PC-3 (cell line): ENCODE measurements at regions not wholly inside any gene's neighbourhood (a gene's known extent, or its start where the extent isn't known, plus 50 kb on each side); places are given as distances from the start of the nearest gene placed in this dataset.
"Not testable (repeated sequence)": the region's sequence is repeated elsewhere in the genome, so short reads cannot be mapped to it uniquely, and the experiment has no call there.

ENCODE experiments used
- CTCF ChIP-seq: fragments of 300-600 bp; sonication (generic); conservative IDR thresholded peaks from 2 replicates; pipeline ENCODE4 v1.5.1; 2017; ENCODE audit warnings: antibody characterized with exemption, low read depth, mild to moderate bottlenecking, low read length
- EZH2 ChIP-seq: fragments of 300-600 bp; sonication (generic); IDR thresholded peaks from one replicate; pipeline ENCODE4 v1.6.1; 2017; ENCODE audit warnings: antibody characterized with exemption, mild to moderate bottlenecking, low read length; ENCODE audit not compliant: unreplicated experiment

- not testable (repeated sequence) for TF ChIP-seq EZH2
- peak; percentile 54 for TF ChIP-seq CTCF
Measured at GRCh38 chr20:22734946-22735647, 150.7 kb upstream of the FOXA2 start.
